Activated naive CD4-positive, alpha-beta T cell treated with anti-CD3 and anti-CD28 coated beads, Interleukin-2, amount 10 ng/mL, durations not matched to agents 7 days and 5 days (primary cell): ENCODE measurements at regions not wholly inside any gene's neighbourhood (a gene's known extent, or its start where the extent isn't known, plus 50 kb on each side); places are given as distances from the start of the nearest gene placed in this dataset.
"Not testable (repeated sequence)": the region's sequence is repeated elsewhere in the genome, so short reads cannot be mapped to it uniquely, and the experiment has no call there.

ENCODE experiments used
- CTCF ChIA-PET: fragments of 350-600 bp; sonication (Branson Sonifier 250); formaldehyde crosslinking; loops from one replicate; lab custom pipeline; 2021; ENCODE audit warnings: antibody characterized with exemption; lab: Charles Lee
- DNase-seq: peaks from one replicate; pipeline ENCODE4 v3.0.0-alpha.2; 2020
- H3K27ac Mint-ChIP-seq: one replicate; pipeline ENCODE4 v1.8.0; 2021; ENCODE audit warnings: mild to moderate bottlenecking, moderate library complexity, mixed read lengths
- H3K27me3 Mint-ChIP-seq: one replicate; pipeline ENCODE4 v1.8.0; 2021; ENCODE audit warnings: mild to moderate bottlenecking, mixed read lengths
- H3K36me3 Mint-ChIP-seq: one replicate; pipeline ENCODE4 v1.8.0; 2021; ENCODE audit warnings: mixed read lengths
- H3K4me1 Mint-ChIP-seq: one replicate; pipeline ENCODE4 v1.8.0; 2021; ENCODE audit warnings: mixed read lengths
- H3K4me3 Mint-ChIP-seq: one replicate; pipeline ENCODE4 v1.8.0; 2021; ENCODE audit warnings: mild to moderate bottlenecking, moderate library complexity, mixed read lengths
- H3K9me3 Mint-ChIP-seq: one replicate; pipeline ENCODE4 v1.8.0; 2021; ENCODE audit warnings: mixed read lengths

GRCh38 chr15:20401058-20401457 is 140.5 kb downstream of the GOLGA6L6 start:
- H3K36me3 Mint-ChIP-seq, H3K9me3 Mint-ChIP-seq, H3K27me3 Mint-ChIP-seq, H3K27ac Mint-ChIP-seq, H3K4me1 Mint-ChIP-seq, DNase-seq, CTCF ChIA-PET, H3K4me3 Mint-ChIP-seq: not testable (repeated sequence)

- H3K27ac Mint-ChIP-seq, DNase-seq, H3K27me3 Mint-ChIP-seq, H3K4me1 Mint-ChIP-seq, CTCF ChIA-PET, H3K4me3 Mint-ChIP-seq, H3K36me3 Mint-ChIP-seq, H3K9me3 Mint-ChIP-seq: not testable (repeated sequence)
These were observed 142.9 kb downstream of the GOLGA6L6 start for GRCh38 chr15:20398680-20399079.

- H3K4me1 Mint-ChIP-seq, H3K4me3 Mint-ChIP-seq, H3K9me3 Mint-ChIP-seq, DNase-seq, CTCF ChIA-PET, H3K36me3 Mint-ChIP-seq, H3K27ac Mint-ChIP-seq, H3K27me3 Mint-ChIP-seq: not testable (repeated sequence)
These were observed 153.4 kb downstream of the GOLGA6L6 start for GRCh38 chr15:20388161-20388560.

- no peaks in the 10 kb centered on the region for H3K9me3 Mint-ChIP-seq
- H3K27me3 Mint-ChIP-seq = no peaks in the 10 kb centered on the region
- H3K27ac Mint-ChIP-seq = no peak overlapping the region
- no peak overlapping the region for H3K4me3 Mint-ChIP-seq
- no peaks in the 10 kb centered on the region for H3K4me1 Mint-ChIP-seq
- CTCF ChIA-PET = no interaction called here
- DNase-seq = no peak
- H3K36me3 Mint-ChIP-seq = no peaks in the 10 kb centered on the region
These were observed 155.4 kb downstream of the GOLGA6L6 start for GRCh38 chr15:20386198-20386597.

- H3K27me3 Mint-ChIP-seq, DNase-seq, H3K36me3 Mint-ChIP-seq, CTCF ChIA-PET, H3K4me3 Mint-ChIP-seq, H3K9me3 Mint-ChIP-seq, H3K27ac Mint-ChIP-seq, H3K4me1 Mint-ChIP-seq: not testable (repeated sequence)
These were observed 161.4 kb downstream of the GOLGA6L6 start for GRCh38 chr15:20380199-20380598.

GRCh38 chr15:20376872-20377271 is 164.7 kb downstream of the GOLGA6L6 start:
- Mint-ChIP-seq H3K4me3 (no peak overlapping the region), H3K9me3 (no peaks in the 10 kb centered on the region), H3K4me1 (no peaks in the 10 kb centered on the region), H3K27me3 (no peaks in the 10 kb centered on the region), H3K27ac (no peak overlapping the region), H3K36me3 (no peaks in the 10 kb centered on the region)
- CTCF ChIA-PET = no interaction called here
- DNase-seq = no peak

GRCh38 chr15:20372416-20372815 is 169.2 kb downstream of the GOLGA6L6 start:
- H3K4me1 Mint-ChIP-seq, H3K27ac Mint-ChIP-seq, H3K36me3 Mint-ChIP-seq, DNase-seq, H3K4me3 Mint-ChIP-seq, CTCF ChIA-PET, H3K9me3 Mint-ChIP-seq, H3K27me3 Mint-ChIP-seq: not testable (repeated sequence)

GRCh38 chr15:20369500-20369899 is 172.1 kb downstream of the GOLGA6L6 start:
- no peaks in the 10 kb centered on the region for H3K4me1 Mint-ChIP-seq
- H3K4me3 Mint-ChIP-seq = no peak overlapping the region
- no peaks in the 10 kb centered on the region for H3K27me3 Mint-ChIP-seq
- CTCF ChIA-PET = no interaction called here
- no peaks in the 10 kb centered on the region for H3K9me3 Mint-ChIP-seq
- no peak for DNase-seq
- no peaks in the 10 kb centered on the region for H3K36me3 Mint-ChIP-seq
- no peak overlapping the region for H3K27ac Mint-ChIP-seq

GRCh38 chr15:20368974-20369373 is 172.6 kb downstream of the GOLGA6L6 start:
- no peaks in the 10 kb centered on the region for H3K9me3 Mint-ChIP-seq
- H3K27ac Mint-ChIP-seq = no peak overlapping the region
- DNase-seq = no peak
- H3K27me3 Mint-ChIP-seq = no peaks in the 10 kb centered on the region
- no peak overlapping the region for H3K4me3 Mint-ChIP-seq
- no peaks in the 10 kb centered on the region for H3K36me3 Mint-ChIP-seq
- H3K4me1 Mint-ChIP-seq = no peaks in the 10 kb centered on the region
- CTCF ChIA-PET = no interaction called here

- Mint-ChIP-seq H3K4me1 (no peaks in the 10 kb centered on the region), H3K27ac (no peak overlapping the region), H3K4me3 (no peak overlapping the region), H3K36me3 (no peaks in the 10 kb centered on the region), H3K9me3 (no peaks in the 10 kb centered on the region), H3K27me3 (no peaks in the 10 kb centered on the region)
- CTCF ChIA-PET = interaction anchor here (1.1 kb wide), 1 partner anchor 1856 kb away, joined by 3 read pairs; no protein-coding TSS in a partner anchor
- DNase-seq = no peak
These were observed 174.5 kb downstream of the GOLGA6L6 start for GRCh38 chr15:20367093-20367492.

- CTCF ChIA-PET, H3K27ac Mint-ChIP-seq: not testable (repeated sequence)
These were observed 178.0 kb downstream of the GOLGA6L6 start for GRCh38 chr15:20363591-20363990.

GRCh38 chr15:20361091-20361490 is 180.5 kb downstream of the GOLGA6L6 start:
- H3K9me3 Mint-ChIP-seq = no peaks in the 10 kb centered on the region
- H3K4me1 Mint-ChIP-seq = peaks cover 7% of the 10 kb centered on the region
- H3K27ac Mint-ChIP-seq = no peak overlapping the region
- H3K27me3 Mint-ChIP-seq = peaks cover 5% of the 10 kb centered on the region
- H3K4me3 Mint-ChIP-seq = no peak overlapping the region
- no peaks in the 10 kb centered on the region for H3K36me3 Mint-ChIP-seq
- CTCF ChIA-PET = interaction anchor here (1.5 kb wide), 1 partner anchor 1864 kb away, joined by 5 read pairs; no protein-coding TSS in a partner anchor
- DNase-seq = no peak

More at GRCh38 chr15:20363591-20363990, 178.0 kb downstream of the GOLGA6L6 start:
- not testable (repeated sequence) for H3K4me3 Mint-ChIP-seq, DNase-seq, H3K4me1 Mint-ChIP-seq, H3K27me3 Mint-ChIP-seq, H3K36me3 Mint-ChIP-seq, H3K9me3 Mint-ChIP-seq

GRCh38 chr15:20358779-20359414 is 182.7 kb downstream of the GOLGA6L6 start:
- H3K27me3 Mint-ChIP-seq = peaks cover 7% of the 10 kb centered on the region
- DNase-seq = no peak
- no peak overlapping the region for H3K4me3 Mint-ChIP-seq
- H3K27ac Mint-ChIP-seq = no peak overlapping the region
- no peaks in the 10 kb centered on the region for H3K9me3 Mint-ChIP-seq
- no peaks in the 10 kb centered on the region for H3K36me3 Mint-ChIP-seq
- CTCF ChIA-PET = interaction anchor here (5.6 kb wide), 1 partner anchor 1865 kb away, joined by 97 read pairs; no protein-coding TSS in a partner anchor
- peaks cover 7% of the 10 kb centered on the region for H3K4me1 Mint-ChIP-seq

GRCh38 chr15:20358066-20358778 is 183.4 kb downstream of the GOLGA6L6 start:
- Mint-ChIP-seq H3K9me3 (no peaks in the 10 kb centered on the region), H3K4me3 (no peak overlapping the region), H3K4me1 (peaks cover 7% of the 10 kb centered on the region), H3K27me3 (peaks cover 7% of the 10 kb centered on the region), H3K36me3 (no peaks in the 10 kb centered on the region), H3K27ac (no peak overlapping the region)
- DNase-seq = no peak
- CTCF ChIA-PET = interaction anchor here (5.6 kb wide), 1 partner anchor 1865 kb away, joined by 97 read pairs; no protein-coding TSS in a partner anchor
